H9 (cell line): ENCODE measurements at regions not wholly inside any gene's neighbourhood (a gene's known extent, or its start where the extent isn't known, plus 50 kb on each side); places are given as distances from the start of the nearest gene placed in this dataset.

ENCODE experiments used
- DNase-seq: peaks from one replicate; pipeline ENCODE4 v3.0.0-alpha.2; 2017
- H2AFZ ChIP-seq: one replicate; pipeline ENCODE4 v1.6.1; 2013; ENCODE audit warnings: mild to moderate bottlenecking, low read length, control low read depth, moderate library complexity
- H2AK5ac ChIP-seq: 2 replicates; pipeline ENCODE4 v1.6.1; 2013; ENCODE audit warnings: low read length, control low read depth, mixed read lengths; ENCODE audit not compliant: insufficient read length
- H2BK120ac ChIP-seq: one replicate; pipeline ENCODE4 v1.6.1; 2013; ENCODE audit warnings: low read depth, mild to moderate bottlenecking, low read length, control low read depth, inconsistent platforms; ENCODE audit not compliant: poor library complexity, severe bottlenecking
- H2BK12ac ChIP-seq: 2 replicates; pipeline ENCODE4 v1.6.1; 2013; ENCODE audit warnings: low read length, control low read depth, mixed read lengths, low read depth; ENCODE audit not compliant: insufficient read length
- H2BK15ac ChIP-seq: 2 replicates; pipeline ENCODE4 v1.6.1; 2013; ENCODE audit warnings: low read depth, low read length, control low read depth
- H2BK20ac ChIP-seq: one replicate; pipeline ENCODE4 v1.6.1; 2013; ENCODE audit warnings: low read depth, mild to moderate bottlenecking, low read length, control low read depth, inconsistent platforms; ENCODE audit not compliant: poor library complexity, severe bottlenecking
- H2BK5ac ChIP-seq: 2 replicates; pipeline ENCODE4 v1.6.1; 2013; ENCODE audit warnings: low read length, control low read depth, mixed read lengths; ENCODE audit not compliant: insufficient read length
- H3K14ac ChIP-seq: 2 replicates; pipeline ENCODE4 v1.6.1; 2013; ENCODE audit warnings: low read length, control low read depth; ENCODE audit not compliant: insufficient read depth
- H3K18ac ChIP-seq: 2 replicates; pipeline ENCODE4 v1.6.1; 2013; ENCODE audit warnings: low read depth, mild to moderate bottlenecking, mixed read lengths, low read length, control low read depth; ENCODE audit not compliant: insufficient read length
- H3K23ac ChIP-seq: 2 replicates; pipeline ENCODE4 v1.6.1; 2013; ENCODE audit warnings: low read length, control low read depth, mixed read lengths, low read depth; ENCODE audit not compliant: insufficient read length
- H3K23me2 ChIP-seq: 2 replicates; pipeline ENCODE4 v1.6.1; 2013; ENCODE audit warnings: low read depth, mild to moderate bottlenecking, mixed read lengths, low read length, control low read depth; ENCODE audit not compliant: insufficient read length, poor library complexity, severe bottlenecking
- H3K27ac ChIP-seq: 2 replicates; pipeline ENCODE4 v1.5.1; 2013; ENCODE audit warnings: low read length, control low read depth, mixed read lengths, low read depth; ENCODE audit not compliant: insufficient read length
- H3K27me3 ChIP-seq: 2 replicates; pipeline ENCODE4 v1.6.1; 2013; ENCODE audit warnings: low read length, control low read depth, inconsistent platforms; ENCODE audit not compliant: insufficient read depth
- H3K4ac ChIP-seq: 2 replicates; pipeline ENCODE4 v1.6.1; 2013; ENCODE audit warnings: low read depth, mild to moderate bottlenecking, control low read depth, inconsistent platforms, low read length, moderate library complexity
- H3K4me1 ChIP-seq: 2 replicates; pipeline ENCODE4 v1.6.1; 2013; ENCODE audit warnings: low read length, control low read depth, inconsistent platforms; ENCODE audit not compliant: insufficient read depth
- H3K4me2 ChIP-seq: 2 replicates; pipeline ENCODE4 v1.6.1; 2013; ENCODE audit warnings: low read length, control low read depth, mixed read lengths; ENCODE audit not compliant: insufficient read length, insufficient read depth
- H3K56ac ChIP-seq: 2 replicates; pipeline ENCODE4 v1.6.1; 2013; ENCODE audit warnings: low read depth, mild to moderate bottlenecking, mixed read lengths, low read length, control low read depth; ENCODE audit not compliant: insufficient read length
- H3K79me1 ChIP-seq: 2 replicates; pipeline ENCODE4 v1.6.1; 2013; ENCODE audit warnings: low read depth, mild to moderate bottlenecking, moderate library complexity, low read length, control low read depth, inconsistent platforms; ENCODE audit not compliant: insufficient read depth, poor library complexity, severe bottlenecking
- H3K79me2 ChIP-seq: 2 replicates; pipeline ENCODE4 v1.6.1; 2013; ENCODE audit warnings: low read length, control low read depth, inconsistent platforms; ENCODE audit not compliant: insufficient read depth
- H3K9ac ChIP-seq: 2 replicates; pipeline ENCODE4 v1.6.1; 2013; ENCODE audit warnings: low read length, control low read depth, mixed read lengths; ENCODE audit not compliant: insufficient read length; ENCODE audit errors: extremely low read depth
- H3K9me3 ChIP-seq: one replicate; pipeline ENCODE4 v1.6.1; 2013; ENCODE audit warnings: low read depth, low read length, inconsistent platforms; ENCODE audit not compliant: control insufficient read depth
- H3T11ph ChIP-seq: one replicate; pipeline ENCODE4 v1.6.1; 2013; ENCODE audit warnings: mild to moderate bottlenecking, low read length, control low read depth, inconsistent platforms
- H4K20me1 ChIP-seq: one replicate; pipeline ENCODE4 v1.6.1; 2013; ENCODE audit not compliant: control insufficient read depth, insufficient read length, insufficient read depth
- H4K5ac ChIP-seq: 2 replicates; pipeline ENCODE4 v1.6.1; 2013; ENCODE audit warnings: low read depth, mild to moderate bottlenecking, mixed read lengths, low read length, control low read depth; ENCODE audit not compliant: insufficient read length
- H4K8ac ChIP-seq: replicated peaks from 2 replicates; pipeline ENCODE4 v1.6.1; 2013; ENCODE audit warnings: low read length, control low read depth, mixed read lengths, low read depth; ENCODE audit not compliant: insufficient read length
- H4K91ac ChIP-seq: 2 replicates; pipeline ENCODE4 v1.6.1; 2013; ENCODE audit warnings: low read depth, mild to moderate bottlenecking, moderate library complexity, mixed read lengths, low read length, control low read depth; ENCODE audit not compliant: insufficient read length
- H3K27ac Mint-ChIP-seq, 3 experiments: 2 replicates in 2 of 3; 3 replicates in 1 of 3; pipeline ENCODE4 v1.8.0; 2020 to 2021; ENCODE audit warnings: mixed read lengths in 3 of 3, mild to moderate bottlenecking in 1 of 3, moderate library complexity in 1 of 3
- H3K27me3 Mint-ChIP-seq: 2 replicates; pipeline ENCODE4 v1.8.0; 2021; ENCODE audit warnings: low read depth, mild to moderate bottlenecking, moderate library complexity, mixed read lengths
- H3K36me3 Mint-ChIP-seq, 3 experiments: 2 replicates in 2 of 3; 3 replicates in 1 of 3; pipeline ENCODE4 v1.8.0; 2020 to 2021; ENCODE audit warnings: low read depth in 3 of 3, mixed read lengths in 3 of 3; ENCODE audit not compliant: insufficient read depth in 1 of 3
- H3K4me1 Mint-ChIP-seq, 2 experiments: 2 replicates each; pipeline ENCODE4 v1.8.0; 2020; ENCODE audit warnings: mixed read lengths in 2 of 2
- H3K4me3 Mint-ChIP-seq, 2 experiments: 2 replicates in 1 of 2; 3 replicates in 1 of 2; pipeline ENCODE4 v1.8.0; 2020 to 2021; ENCODE audit warnings: mild to moderate bottlenecking in 2 of 2, mixed read lengths in 2 of 2, moderate library complexity in 1 of 2
- H3K9me3 Mint-ChIP-seq, 2 experiments: 2 replicates in 1 of 2; 3 replicates in 1 of 2; pipeline ENCODE4 v1.8.0; 2020; ENCODE audit warnings: mild to moderate bottlenecking in 2 of 2, mixed read lengths in 2 of 2, moderate library complexity in 1 of 2
- WGBS: extraction: QIAGEN DNeasy Blood & Tissue Kit; methylation state at CpG from one replicate; pipeline ENCODE4 v1.1.7; 2013; ENCODE audit warnings: missing lambda C conversion rate, low lambda C conversion rate, mixed read lengths; ENCODE audit not compliant: insufficient read length; ENCODE audit errors: extremely low coverage; 5-methylcytosine and 5-hydroxymethylcytosine counted together
- TF ChIP-seq, protein P1 (sequence below): fragments of 200-600 bp; sonication (generic); conservative IDR thresholded peaks from 3 replicates; pipeline ENCODE4 v1.8.0; 2021; ENCODE audit warnings: antibody characterized with exemption, mild to moderate bottlenecking

DNA sequence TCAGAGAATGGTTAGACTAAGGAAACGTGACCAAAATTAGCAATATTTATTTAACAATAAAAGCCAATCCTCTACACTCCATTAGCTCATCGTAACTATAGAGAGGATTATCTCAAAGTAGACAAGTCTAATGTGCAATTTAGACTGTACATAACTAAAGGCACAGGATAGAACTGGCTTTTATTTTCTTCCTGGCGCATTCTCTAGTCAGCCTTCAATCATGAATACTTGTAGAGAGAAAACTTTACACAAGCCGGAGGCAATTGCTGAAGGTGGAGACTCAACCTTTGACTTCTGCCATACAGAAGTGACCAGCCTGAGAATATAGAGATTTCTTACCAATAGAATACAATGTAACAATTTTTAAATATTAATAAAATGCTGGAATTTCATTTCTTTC lies 777.9 kb downstream of the LTN1 start:
- Histone ChIP-seq H3K23me2 (no peaks in the 10 kb centered on the region), H4K8ac (no peak overlapping the region), H3K14ac (no peak overlapping the region), H3K27ac (no peak overlapping the region), H3K4me1 (no peaks in the 10 kb centered on the region), H2AFZ (no peak overlapping the region), H2BK20ac (no peak overlapping the region), H2BK120ac (no peak overlapping the region), H2AK5ac (no peak overlapping the region), H3K27me3 (no peaks in the 10 kb centered on the region), H3K9me3 (no peaks in the 10 kb centered on the region), H3K4ac (no peak overlapping the region), H2BK12ac (no peak overlapping the region), H3K9ac (no peak overlapping the region), H3K79me1 (no peaks in the 10 kb centered on the region), H4K5ac (no peak overlapping the region), H3K56ac (no peak overlapping the region), H3K23ac (no peak overlapping the region), H3T11ph (no peak overlapping the region), H3K18ac (no peak overlapping the region), H3K4me2 (no peak overlapping the region), H2BK5ac (no peak overlapping the region), H4K91ac (no peak overlapping the region), H3K79me2 (no peaks in the 10 kb centered on the region), H4K20me1 (no peaks in the 10 kb centered on the region), H2BK15ac (no peak overlapping the region)
- no peak for DNase-seq
- H3K4me3 Mint-ChIP-seq, result no peak overlapping the region
- H3K27me3 Mint-ChIP-seq, result no peaks in the 10 kb centered on the region
- TF ChIP-seq, protein P1, sequence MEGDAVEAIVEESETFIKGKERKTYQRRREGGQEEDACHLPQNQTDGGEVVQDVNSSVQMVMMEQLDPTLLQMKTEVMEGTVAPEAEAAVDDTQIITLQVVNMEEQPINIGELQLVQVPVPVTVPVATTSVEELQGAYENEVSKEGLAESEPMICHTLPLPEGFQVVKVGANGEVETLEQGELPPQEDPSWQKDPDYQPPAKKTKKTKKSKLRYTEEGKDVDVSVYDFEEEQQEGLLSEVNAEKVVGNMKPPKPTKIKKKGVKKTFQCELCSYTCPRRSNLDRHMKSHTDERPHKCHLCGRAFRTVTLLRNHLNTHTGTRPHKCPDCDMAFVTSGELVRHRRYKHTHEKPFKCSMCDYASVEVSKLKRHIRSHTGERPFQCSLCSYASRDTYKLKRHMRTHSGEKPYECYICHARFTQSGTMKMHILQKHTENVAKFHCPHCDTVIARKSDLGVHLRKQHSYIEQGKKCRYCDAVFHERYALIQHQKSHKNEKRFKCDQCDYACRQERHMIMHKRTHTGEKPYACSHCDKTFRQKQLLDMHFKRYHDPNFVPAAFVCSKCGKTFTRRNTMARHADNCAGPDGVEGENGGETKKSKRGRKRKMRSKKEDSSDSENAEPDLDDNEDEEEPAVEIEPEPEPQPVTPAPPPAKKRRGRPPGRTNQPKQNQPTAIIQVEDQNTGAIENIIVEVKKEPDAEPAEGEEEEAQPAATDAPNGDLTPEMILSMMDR, result no peak
- H3K4me1 Mint-ChIP-seq, result no peaks in the 10 kb centered on the region
- peaks cover 0 to 2% (median 0%) of the 10 kb centered on the region in 3 experiments; a peak in 1 of 7 replicates for H3K36me3 Mint-ChIP-seq
- H3K27ac Mint-ChIP-seq, result no peak overlapping the region
- H3K9me3 Mint-ChIP-seq, result no peaks in the 10 kb centered on the region; a peak in 1 of 5 replicates
- no CpG with 5 or more reads among the region's 4 CpGs for WGBS
